Kidney epithelial cell (primary cell): ENCODE measurements at regions not wholly inside any gene's neighbourhood (a gene's known extent, or its start where the extent isn't known, plus 50 kb on each side); places are given as distances from the start of the nearest gene placed in this dataset.

ENCODE experiments used
- DNase-seq: peaks from one replicate; pipeline ENCODE4 v3.0.0-alpha.2; 2010; ENCODE audit warnings: low read depth
- H3K27me3 ChIP-seq: 2 replicates; pipeline ENCODE4 v1.6.0; 2011; ENCODE audit warnings: low read length; ENCODE audit not compliant: control insufficient read depth, insufficient read depth
- H3K36me3 ChIP-seq: 2 replicates; pipeline ENCODE4 v1.5.1; 2011; ENCODE audit warnings: low read length; ENCODE audit not compliant: control insufficient read depth, insufficient read depth
- H3K4me3 ChIP-seq: 2 replicates; pipeline ENCODE4 v1.5.1; 2011; ENCODE audit warnings: low read depth, mild to moderate bottlenecking, control low read depth, low read length
- CTCF ChIP-seq: IDR thresholded peaks from 2 replicates; pipeline ENCODE4 v1.5.1; 2011; ENCODE audit warnings: mild to moderate bottlenecking, moderate library complexity, low read length, control low read depth, inconsistent platforms; ENCODE audit not compliant: insufficient read depth, poor library complexity, severe bottlenecking

- no peak for TF ChIP-seq CTCF
- no peak for DNase-seq
- Histone ChIP-seq H3K27me3 (no peaks in the 10 kb centered on the region), H3K36me3 (no peaks in the 10 kb centered on the region), H3K4me3 (no peak overlapping the region)
Observed at GRCh38 chrX:6313356-6313755, 84.7 kb upstream of the NLGN4X start.

- Histone ChIP-seq H3K27me3 (no peaks in the 10 kb centered on the region), H3K36me3 (no peaks in the 10 kb centered on the region), H3K4me3 (no peak overlapping the region)
- TF ChIP-seq CTCF: no peak
- no peak for DNase-seq
Observed at GRCh38 chrX:6311540-6311939, 82.9 kb upstream of the NLGN4X start.

- Histone ChIP-seq H3K36me3 (no peaks in the 10 kb centered on the region), H3K4me3 (no peak overlapping the region), H3K27me3 (no peaks in the 10 kb centered on the region)
- DNase-seq: no peak
- no peak for TF ChIP-seq CTCF
Observed at GRCh38 chrX:6307156-6307555, 78.5 kb upstream of the NLGN4X start.

- no peaks in the 10 kb centered on the region for H3K27me3 ChIP-seq
- no peaks in the 10 kb centered on the region for H3K36me3 ChIP-seq
- no peak for TF ChIP-seq CTCF
- H3K4me3 ChIP-seq: no peak overlapping the region
- DNase-seq: no peak
Observed at GRCh38 chrX:6299724-6300123, 71.1 kb upstream of the NLGN4X start.

- no peak for DNase-seq
- no peaks in the 10 kb centered on the region for H3K27me3 ChIP-seq
- no peaks in the 10 kb centered on the region for H3K36me3 ChIP-seq
- TF ChIP-seq CTCF: no peak
- H3K4me3 ChIP-seq: no peak overlapping the region
Observed at GRCh38 chrX:6293716-6294115, 65.0 kb upstream of the NLGN4X start.

- Histone ChIP-seq H3K4me3 (no peak overlapping the region), H3K27me3 (no peaks in the 10 kb centered on the region), H3K36me3 (no peaks in the 10 kb centered on the region)
- no peak for TF ChIP-seq CTCF
- no peak for DNase-seq
Observed at GRCh38 chrX:6292599-6292998, 63.9 kb upstream of the NLGN4X start.
